ENCODE measurements at regions not wholly inside any gene's neighbourhood (a gene's known extent, or its start where the extent isn't known, plus 50 kb on each side); places are given as distances from the start of the nearest gene placed in this dataset.
A peak's percentile ranks its signal among the peaks of the same experiment; 100 is the strongest.

- Histone ChIP-seq H3K27me3 (replicated peaks in 1 of 4; ENCODE audit: control insufficient read depth in 3 of 4, extremely low read depth in 1 of 4, insufficient read depth in 3 of 4, low read length in 3 of 4) (no peaks in the 10 kb centered on the region), H2BK15ac (ENCODE audit: low read length) (no peak overlapping the region), H3K4me3 (ENCODE audit: extremely low read depth in 1 of 4, insufficient read depth in 2 of 4, low read depth in 3 of 4, low read length in 4 of 4) (no peak overlapping the region), H3K4me2 (ENCODE audit: insufficient read depth in 1 of 2, low read depth in 2 of 2, low read length in 2 of 2) (no peak overlapping the region), H3K79me2 (ENCODE audit: control insufficient read depth in 1 of 2, insufficient read depth in 2 of 2, low read length in 2 of 2) (no peaks in the 10 kb centered on the region), H3K4me1 (replicated peaks in 1 of 4; ENCODE audit: control insufficient read depth in 3 of 4, insufficient read depth in 4 of 4, low read length in 3 of 4) (peaks cover 0 to 2% (median 0%) of the 10 kb centered on the region in 4 experiments; a peak in 1 of 7 replicates), H4K20me1 (replicated peaks in 1 of 2; ENCODE audit: control insufficient read depth in 1 of 2, insufficient read depth in 2 of 2, low read length in 2 of 2) (no peaks in the 10 kb centered on the region), H3K4ac (replicated peaks; ENCODE audit: insufficient read length, low read depth, low read length) (no peak overlapping the region), H3K9ac (replicated peaks in 1 of 4; ENCODE audit: extremely low read depth in 1 of 4, low read depth in 3 of 4, low read length in 3 of 4) (no peak overlapping the region), H4K91ac (replicated peaks; ENCODE audit: insufficient read length, low read length) (no peak overlapping the region), H3K23me2 (ENCODE audit: low read depth, low read length) (no peaks in the 10 kb centered on the region), H2BK5ac (ENCODE audit: low read depth, low read length) (no peak overlapping the region), H3K56ac (replicated peaks; ENCODE audit: insufficient read length, low read depth, low read length) (no peak overlapping the region), H3K36me3 (ENCODE audit: control insufficient read depth in 2 of 4, insufficient read depth in 4 of 4, low read length in 3 of 4) (no peaks in the 10 kb centered on the region), H3K14ac (ENCODE audit: insufficient read length) (no peak overlapping the region), H2BK20ac (ENCODE audit: low read length) (no peak overlapping the region), H3K79me1 (ENCODE audit: low read depth, low read length) (no peaks in the 10 kb centered on the region), H4K8ac (ENCODE audit: extremely low read depth, insufficient read depth, low read length) (no peak overlapping the region), H4K5ac (ENCODE audit: insufficient read length, low read depth, low read length) (no peak overlapping the region), H2BK12ac (ENCODE audit: low read depth, low read length) (no peak overlapping the region), H2AFZ (ENCODE audit: low read length) (0 out of 2 replicates have a peak overlapping the region, but pooled peaks have one; percentile 60), H3K23ac (ENCODE audit: insufficient read length) (no peak overlapping the region), H2BK120ac (replicated peaks; ENCODE audit: low read depth, low read length) (no peak overlapping the region), H3K18ac (ENCODE audit: extremely low read depth, low read length) (no peak overlapping the region), H3K9me3 (ENCODE audit: insufficient read depth in 2 of 2, low read depth in 1 of 2, low read length in 1 of 2) (no peaks in the 10 kb centered on the region), H3K27ac (ENCODE audit: low read depth, low read length) (no peak overlapping the region), H2AK5ac (ENCODE audit: low read depth, low read length) (no peak overlapping the region)
- 89% methylated on average over 7 of the region's 7 CpGs; no CpG with 5 or more reads in 1 of the 2 experiments for WGBS, 2 experiments (ENCODE audit: extremely low coverage in 1 of 2, insufficient coverage in 1 of 2, insufficient read length in 1 of 2, insufficient replicate concordance in 2 of 2, low coverage in 1 of 2, low lambda C conversion rate in 2 of 2, missing lambda C conversion rate in 1 of 2)
- CTCF ChIA-PET (ENCODE audit: partially characterized antibody): interaction anchor here (0.9 kb wide), 1 partner anchor 53 kb away, joined by 4 read pairs; no protein-coding TSS in a partner anchor
- POLR2A ChIA-PET (ENCODE audit: partially characterized antibody): no interaction called here
- DNase-seq (ENCODE audit: low read depth in 1 of 2, low spot score in 2 of 2): no peak
- TF ChIP-seq EZH2 (IDR thresholded peaks at IDR 0.05; ENCODE audit: low read depth, low read length, severe bottlenecking): no peak
- no peak for TF ChIP-seq BCL11A (IDR thresholded peaks at IDR 0.05; ENCODE audit: low read depth in 2 of 2, low read length in 2 of 2)
- no peak for TF ChIP-seq TEAD4 (IDR thresholded peaks at IDR 0.05; ENCODE audit: low read depth, low read length)
- no peak for TF ChIP-seq JUN (IDR thresholded peaks at IDR 0.05; ENCODE audit: low read depth, low read length)
- TF ChIP-seq CTCF (IDR thresholded peaks at IDR 0.05; ENCODE audit: control extremely low read depth in 1 of 3, insufficient read depth in 1 of 3, low read depth in 1 of 3, low read length in 3 of 3): no peak
- no peak for FAIRE-seq
Measured at GRCh38 chr2:57959390-57959789, 87.2 kb upstream of the VRK2 start.

Data from H1 (cell line).